RPMI8226 (cell line): ENCODE measurements at regions not wholly inside any gene's neighbourhood (a gene's known extent, or its start where the extent isn't known, plus 50 kb on each side); places are given as distances from the start of the nearest gene placed in this dataset.
"Not testable (repeated sequence)": the region's sequence is repeated elsewhere in the genome, so short reads cannot be mapped to it uniquely, and the experiment has no call there.

Source experiments
- DNase-seq: peaks from one replicate; pipeline ENCODE4 v3.0.0-alpha.2; 2015

DNA sequence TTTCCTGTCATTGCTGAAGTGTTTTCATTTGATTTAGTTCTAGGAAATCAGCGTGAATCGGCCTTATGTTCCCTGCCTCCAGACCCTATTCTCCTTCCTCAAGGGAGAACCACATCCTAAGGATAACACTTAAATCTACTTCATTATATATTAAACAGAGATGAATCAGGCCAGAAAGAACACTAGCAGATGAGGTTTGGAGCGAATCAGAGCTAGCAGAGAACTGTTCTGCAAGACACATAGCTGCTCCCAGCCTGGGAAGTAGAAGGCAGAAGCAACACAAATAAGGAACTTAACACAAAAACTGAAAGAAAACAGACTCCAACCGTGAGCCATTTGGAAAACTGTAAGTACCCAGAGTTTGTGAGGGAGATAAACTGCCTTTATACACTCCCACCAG is 718.2 kb downstream of the SEMA5A start:
- no peak for DNase-seq

DNA sequence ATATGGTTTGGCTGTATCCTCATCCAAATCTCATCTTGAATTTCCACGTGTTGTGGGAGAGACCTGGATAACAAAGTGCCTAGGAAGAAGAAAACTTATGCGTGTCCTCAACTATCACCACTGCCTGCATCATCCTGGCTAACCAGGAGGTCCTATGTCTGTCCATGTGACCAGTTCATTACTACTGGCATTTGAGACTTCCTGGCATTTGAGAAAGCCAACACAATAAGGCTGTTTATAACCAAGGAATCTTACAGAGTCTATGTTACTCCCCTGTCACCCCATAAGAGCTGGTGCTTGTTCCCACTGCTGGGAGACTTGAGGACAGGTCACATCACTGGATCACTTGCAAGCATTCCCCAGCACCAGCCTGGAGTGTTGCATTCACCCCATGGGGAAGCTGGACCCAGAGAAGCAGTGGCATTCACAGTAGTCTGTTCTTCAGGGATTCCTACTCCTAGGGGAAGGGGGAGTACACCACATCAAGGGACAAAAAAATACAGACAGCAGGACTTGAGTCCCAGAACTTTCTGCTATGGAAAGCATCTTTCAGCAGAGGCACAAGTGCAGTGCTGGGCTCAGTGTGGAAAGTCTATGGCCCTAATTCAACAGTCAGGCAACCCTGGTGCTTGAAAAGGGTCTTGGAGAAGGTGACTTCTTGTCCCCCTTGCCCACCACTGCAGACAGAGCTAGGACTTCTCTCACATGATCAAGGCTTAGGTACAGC is 717.1 kb downstream of the SEMA5A start:
- DNase-seq = no peak

DNA sequence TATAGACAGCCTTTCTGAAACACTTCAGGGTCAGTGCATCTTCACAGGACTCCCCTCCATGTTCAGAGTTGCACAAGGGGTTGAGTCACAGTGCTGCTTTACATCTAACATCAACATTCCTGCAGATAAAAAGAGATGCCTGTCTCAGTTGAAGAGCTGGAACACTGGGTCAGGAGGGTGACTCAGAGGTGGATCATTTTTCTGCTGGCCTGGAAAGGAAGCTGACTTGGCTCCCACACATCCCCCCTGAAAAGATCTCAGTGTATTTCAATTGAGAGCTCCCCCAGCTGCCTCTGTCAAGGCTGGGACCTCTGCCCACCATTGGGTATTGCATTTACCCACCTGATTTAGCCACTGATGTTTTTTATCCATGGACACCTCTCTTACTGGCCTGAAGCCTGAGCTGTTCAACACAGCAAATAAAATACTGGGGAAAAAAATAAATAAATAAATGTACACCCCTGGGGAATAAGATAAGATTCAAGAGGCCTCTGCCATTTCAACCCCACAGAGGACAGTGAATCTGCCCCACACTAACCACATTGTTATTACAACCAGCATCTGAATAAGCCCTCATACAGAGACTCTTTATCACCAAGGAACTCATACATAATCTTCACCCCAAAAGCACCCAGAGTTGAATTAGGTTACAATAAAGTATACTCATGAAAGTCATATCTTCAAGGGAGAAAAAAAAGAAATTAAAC is 716.4 kb downstream of the SEMA5A start:
- no peak for DNase-seq

DNA sequence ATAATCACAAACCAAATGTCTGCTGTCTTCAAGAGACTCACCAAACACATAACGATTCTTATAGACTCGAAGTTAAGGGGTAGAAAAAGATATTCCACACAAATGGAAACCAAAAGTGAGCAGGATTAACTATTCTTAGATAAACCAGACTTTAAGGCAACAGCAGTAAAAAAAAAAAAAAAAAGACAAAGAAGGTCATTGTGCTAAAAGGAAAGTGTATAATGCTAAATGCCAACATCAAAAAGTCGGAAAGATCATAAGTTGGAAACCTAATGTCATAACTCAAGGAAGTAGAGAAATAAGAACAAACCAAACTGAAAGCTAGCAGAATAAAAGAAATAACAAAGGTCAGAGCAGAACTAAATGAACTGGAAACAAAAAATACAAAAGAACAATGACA is 714.6 kb downstream of the SEMA5A start:
- DNase-seq = no peak

DNA sequence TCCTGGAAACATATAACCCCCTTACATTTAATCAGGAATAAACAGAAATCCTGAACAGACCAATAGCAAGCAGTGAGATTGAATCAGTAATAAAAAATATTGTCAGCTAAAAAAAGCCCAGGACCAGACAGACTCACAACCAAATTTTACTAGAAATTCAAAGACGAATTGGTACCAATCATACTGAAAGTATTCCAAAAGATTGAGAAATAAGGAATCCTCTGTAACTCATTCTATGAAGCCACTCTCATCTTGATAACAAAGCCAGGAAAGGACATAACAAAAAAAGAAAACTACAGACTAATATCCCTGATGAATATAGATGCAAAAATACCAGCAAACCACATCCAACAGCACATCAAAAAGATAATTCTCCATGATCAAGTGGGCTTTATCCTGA is 714.0 kb downstream of the SEMA5A start:
- no peak for DNase-seq

DNA sequence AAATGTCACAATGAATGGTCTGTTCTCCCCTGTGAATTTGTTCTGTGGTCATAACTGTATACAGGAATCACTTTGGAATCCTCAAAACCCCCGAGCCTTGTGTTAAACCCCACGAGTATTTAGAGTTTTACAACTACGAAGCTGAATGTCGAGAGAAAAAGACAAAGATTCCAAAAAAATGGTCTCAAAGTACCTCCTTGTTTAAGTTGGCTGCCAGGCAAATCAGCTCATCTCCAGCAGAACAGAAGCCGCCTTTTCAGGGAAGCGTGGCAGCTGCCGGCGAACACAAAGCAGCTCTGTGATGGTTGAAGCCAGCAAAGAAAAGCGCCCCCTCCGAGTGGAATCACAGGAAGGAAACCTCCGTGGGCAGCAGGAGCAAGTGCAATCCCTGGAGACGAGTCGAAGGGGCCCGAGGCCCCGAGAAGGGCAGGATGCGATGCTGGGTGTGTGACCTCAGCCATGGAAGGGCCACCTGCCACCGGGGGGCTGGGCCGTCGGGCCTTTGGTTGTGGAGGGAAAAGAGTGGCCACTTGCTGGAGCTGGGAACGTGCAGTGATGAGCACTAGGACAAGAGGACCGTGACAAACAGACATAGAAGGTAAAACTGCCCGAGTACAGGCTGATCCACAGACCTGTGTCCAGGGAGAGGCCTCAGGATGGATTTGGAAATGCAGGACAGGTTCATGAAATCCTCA is 706.4 kb downstream of the SEMA5A start:
- DNase-seq = no peak

DNA sequence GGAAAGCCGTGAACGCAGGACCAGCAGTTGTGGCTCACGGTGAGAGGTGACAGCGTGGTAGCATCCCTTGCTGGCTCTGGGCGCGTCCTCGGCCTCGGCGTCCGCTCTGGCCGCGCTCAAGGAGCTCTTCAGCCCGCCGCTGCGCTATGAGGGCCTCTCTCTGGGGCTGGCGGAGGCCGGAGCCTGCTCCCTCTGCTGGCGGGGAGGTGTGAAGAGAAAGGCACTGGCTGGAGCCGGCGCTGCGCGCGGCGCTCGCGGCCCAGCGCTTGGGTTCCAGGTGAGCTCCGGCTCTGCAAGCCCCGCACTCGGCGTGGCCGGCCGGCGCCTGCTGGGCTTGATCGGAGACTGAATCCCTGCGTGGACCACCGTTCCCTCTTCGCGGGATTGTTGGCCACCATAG is 705.6 kb downstream of the SEMA5A start:
- no peak for DNase-seq

DNA sequence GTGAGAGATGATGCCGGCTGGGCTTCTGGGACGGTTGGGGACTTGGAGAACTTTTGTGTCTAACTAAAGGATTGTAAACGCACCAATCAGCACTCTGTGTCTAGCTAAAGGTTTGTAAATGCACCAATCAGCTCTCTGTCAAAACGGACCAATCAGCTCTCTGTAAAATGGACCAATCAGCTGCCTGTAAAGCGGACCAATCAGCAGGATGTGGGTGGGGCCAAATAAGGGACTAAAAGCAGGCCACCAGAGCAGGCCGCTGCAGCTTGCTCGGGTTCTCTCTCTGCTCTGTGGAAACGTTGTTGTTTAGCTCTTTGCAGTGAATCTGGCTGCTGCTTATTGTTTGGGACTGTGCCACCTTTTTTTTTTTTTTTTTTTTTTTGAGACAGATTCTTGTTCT is 705.1 kb downstream of the SEMA5A start:
- DNase-seq = not testable (repeated sequence)

DNA sequence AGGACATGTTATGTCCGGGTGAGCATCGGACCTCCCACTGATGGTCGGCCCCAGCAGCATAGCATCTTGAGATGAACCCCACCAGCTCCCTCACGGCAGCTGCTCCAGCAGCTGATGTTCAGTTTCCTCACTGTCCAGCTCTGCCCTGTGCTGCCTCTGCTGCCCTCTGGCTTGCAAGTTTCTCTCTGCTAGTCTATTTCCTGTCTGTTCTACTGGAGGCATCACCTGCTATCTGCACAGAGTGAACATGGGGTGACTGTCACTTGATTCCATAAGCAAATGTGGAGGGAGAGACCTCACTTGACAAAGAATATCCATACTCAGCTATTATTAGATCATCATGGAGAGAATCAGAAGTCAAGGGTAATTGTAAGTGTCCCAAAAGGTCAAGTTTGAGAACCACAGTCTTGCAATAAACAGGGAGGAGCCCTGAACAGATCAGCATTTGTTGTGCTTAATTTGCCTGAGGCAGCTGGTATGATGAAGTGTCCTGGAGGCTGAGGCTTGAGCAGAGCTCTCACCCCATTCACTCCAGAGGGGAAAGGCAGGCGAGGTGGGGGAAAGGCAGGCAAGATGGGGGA is 702.8 kb downstream of the SEMA5A start:
- DNase-seq = no peak

DNA sequence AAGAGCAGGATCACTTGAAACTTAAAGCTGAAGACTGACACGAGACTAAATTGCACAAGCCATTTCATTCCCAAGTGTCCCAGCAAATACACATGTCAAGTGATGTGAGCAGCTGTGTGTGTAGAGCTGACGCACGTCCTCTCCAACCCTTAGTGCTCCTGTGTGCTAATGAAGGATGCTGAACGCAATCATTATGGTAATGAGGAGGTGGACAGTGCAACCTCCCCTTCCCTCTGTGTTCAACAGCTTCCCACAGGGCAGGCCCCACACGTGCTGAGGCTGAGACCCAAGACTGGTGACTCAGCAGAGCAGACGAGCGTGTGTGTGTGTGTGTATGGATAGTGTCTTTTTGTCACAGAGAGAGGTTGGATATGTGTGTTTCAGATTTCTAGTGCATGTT is 702.1 kb downstream of the SEMA5A start:
- no peak for DNase-seq

DNA sequence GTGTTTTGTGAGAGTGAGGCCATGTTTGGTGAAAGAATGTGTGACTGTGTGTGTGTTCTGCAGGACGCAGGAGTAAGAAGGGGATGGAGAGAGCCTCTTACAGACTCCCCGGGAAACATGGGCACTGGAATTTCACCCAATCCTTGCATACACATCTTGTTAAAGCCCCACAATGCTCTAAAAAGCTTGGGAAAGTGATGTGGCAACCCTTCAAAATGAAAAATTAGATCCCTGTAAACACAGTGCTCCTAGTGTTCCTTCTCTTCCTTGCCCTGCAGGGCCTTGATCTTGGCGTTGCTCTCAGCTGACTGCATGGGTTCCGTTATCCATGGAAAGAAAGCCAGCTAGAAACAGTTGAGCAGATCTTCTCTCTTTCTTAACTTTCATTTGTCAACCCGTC is 701.7 kb downstream of the SEMA5A start:
- DNase-seq = no peak

DNA sequence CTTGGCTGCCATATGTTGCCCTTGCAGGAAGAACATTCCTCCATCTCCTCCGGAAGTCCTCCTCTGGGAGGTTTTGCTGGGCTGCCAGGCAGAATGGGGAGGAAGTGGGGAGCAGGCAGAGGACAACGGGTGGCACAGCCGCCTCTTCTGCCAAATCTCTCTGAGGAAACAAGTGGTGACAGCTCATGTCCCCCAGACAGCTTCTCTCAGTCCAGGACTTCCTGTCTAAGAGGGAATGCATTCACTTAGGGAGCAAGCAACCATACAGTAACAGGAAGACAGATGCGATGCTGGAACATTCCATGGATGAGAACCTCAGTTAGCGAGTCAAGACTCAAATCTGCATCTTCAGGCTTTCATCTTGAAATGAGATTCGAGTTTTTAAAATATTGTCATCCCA is 701.0 kb downstream of the SEMA5A start:
- no peak for DNase-seq

DNA sequence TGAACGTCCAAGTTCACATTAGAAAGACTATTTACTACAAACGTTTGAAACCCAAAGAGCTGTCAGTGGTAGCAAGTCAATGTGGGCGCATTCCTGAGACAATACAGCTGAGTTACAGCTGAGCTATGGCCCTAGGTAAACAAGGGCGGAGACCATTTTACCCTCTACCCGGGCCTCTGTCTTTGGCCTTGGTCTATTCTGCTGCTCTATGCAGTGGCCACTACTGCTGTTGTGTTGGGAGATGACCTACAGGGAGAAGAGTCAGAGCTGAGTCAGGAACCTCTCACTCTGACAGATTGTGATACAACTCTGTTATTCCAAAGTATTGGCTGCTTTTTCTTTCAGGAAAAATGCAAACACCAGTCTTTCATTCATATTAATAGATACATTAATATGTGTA is 700.6 kb downstream of the SEMA5A start:
- DNase-seq = no peak

DNA sequence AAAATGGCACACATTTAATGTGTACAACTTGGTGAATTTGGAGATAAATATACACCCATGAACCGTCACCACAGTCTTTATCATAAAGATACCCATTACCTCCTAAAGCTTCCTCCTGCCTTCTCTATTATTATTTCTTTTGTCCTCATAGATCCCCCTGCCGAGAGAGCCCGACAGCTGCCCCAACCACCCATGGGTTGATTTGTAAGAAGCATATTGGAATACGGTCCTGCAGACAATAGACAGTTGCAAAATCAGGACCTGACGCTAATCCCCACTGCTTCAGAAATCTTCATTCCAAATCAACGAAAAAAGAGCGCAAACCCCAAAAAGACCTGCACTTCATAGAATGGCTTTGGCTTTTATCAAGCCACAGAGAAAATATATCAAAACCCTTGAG is 697.5 kb downstream of the SEMA5A start:
- DNase-seq = no peak

DNA sequence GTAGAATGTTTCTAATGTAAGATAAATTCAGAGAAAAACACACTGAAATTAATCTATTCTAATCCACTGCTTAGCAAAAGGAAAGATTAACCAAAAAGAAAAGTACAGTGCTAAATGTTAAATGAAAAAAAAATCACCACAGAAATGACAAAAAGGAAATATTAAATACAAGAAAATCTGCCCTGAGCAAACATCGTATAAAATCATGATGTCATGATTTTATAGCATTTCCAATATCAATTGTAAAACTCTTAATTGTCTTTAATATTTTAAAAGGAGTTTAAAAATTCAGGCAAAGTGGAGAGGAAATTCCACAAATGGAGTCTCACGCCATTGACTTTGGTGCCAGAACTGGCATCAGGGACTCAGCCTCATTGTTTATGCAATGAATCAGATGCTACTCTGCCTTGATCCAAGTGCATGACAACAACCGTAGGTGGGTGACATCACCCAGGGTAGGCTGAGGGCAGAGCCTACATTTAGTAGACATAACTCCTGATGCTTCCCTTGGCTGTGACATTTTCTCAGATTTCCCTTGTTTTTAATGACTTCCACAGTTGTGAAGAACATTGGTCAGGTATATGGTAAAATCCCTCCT is 696.8 kb downstream of the SEMA5A start:
- DNase-seq = no peak

DNA sequence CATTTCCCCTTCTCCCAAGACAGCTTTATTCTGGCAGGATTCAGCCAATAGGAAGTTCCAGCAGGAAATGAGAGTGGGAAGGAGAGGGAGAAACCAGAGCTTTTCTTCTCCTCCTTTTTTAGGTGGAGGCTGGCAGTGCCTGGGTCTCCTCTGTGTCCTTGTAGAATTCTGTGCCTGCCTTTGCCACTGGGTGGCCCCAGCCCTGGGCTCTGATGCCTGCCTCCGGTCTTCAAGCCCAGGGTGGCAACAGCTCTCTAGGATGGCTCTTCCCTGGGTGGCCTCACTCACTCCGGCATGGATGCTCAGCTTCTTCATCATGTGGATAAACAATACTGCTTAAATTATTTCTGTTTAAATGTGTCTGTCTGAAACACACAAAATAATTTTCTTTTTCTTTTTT is 694.8 kb downstream of the SEMA5A start:
- no peak for DNase-seq

DNA sequence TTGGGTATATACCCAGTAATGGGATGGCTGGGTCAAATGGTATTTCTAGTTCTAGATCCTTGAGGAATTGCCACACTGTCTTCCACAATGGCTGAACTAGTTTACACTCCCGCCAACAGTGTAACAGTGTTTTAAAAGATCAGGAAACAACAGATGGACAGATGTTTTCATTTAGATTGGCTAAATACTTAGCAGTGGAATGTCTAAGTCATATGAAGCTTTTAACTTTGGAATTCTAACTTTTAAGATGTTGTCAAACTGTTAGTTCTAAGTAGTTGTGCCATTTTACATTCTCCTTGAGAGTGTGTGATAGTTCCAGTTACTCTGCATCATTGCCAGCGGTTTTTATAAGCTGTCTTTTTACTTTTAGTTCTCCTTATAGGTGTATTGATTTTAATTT is 688.8 kb downstream of the SEMA5A start:
- DNase-seq = no peak

DNA sequence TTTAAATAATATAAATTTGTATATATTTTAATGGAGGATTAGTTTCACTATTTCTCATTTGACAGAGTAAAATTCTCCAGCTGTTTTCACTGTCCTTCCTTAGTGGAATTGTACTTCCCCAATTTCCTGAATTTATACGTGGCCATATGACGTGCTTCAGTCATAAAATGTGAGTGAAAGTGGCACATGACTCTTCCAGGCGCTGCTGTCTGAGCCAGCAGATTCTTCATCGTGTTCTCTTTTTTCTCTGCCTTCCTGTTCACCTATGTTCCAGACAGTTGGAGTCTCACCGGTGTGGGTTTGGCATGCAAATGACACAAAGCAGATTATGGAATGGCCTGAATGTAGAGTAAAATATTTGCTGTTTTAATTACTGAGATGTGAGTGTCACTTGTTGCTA is 684.1 kb downstream of the SEMA5A start:
- DNase-seq = no peak

DNA sequence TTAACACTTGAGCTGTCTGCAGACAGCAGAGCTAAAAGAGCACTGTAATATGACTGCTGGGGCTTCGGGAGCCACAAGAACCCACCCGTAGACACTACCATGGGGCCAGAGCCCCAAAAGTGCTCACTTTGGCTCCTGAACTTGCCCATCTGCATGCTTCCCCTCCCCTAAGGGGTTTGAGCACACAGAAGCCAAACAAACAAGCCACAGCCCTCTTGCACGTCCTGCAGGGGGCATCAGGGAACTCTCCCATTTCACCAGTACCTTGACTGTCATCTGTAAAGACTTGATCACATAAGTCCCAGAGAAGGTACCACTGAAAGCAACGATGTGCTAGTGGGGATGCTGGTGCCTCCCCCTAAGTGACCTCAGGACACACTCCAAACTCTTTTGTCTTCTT is 681.8 kb downstream of the SEMA5A start:
- peak; percentile 4 for DNase-seq

DNA sequence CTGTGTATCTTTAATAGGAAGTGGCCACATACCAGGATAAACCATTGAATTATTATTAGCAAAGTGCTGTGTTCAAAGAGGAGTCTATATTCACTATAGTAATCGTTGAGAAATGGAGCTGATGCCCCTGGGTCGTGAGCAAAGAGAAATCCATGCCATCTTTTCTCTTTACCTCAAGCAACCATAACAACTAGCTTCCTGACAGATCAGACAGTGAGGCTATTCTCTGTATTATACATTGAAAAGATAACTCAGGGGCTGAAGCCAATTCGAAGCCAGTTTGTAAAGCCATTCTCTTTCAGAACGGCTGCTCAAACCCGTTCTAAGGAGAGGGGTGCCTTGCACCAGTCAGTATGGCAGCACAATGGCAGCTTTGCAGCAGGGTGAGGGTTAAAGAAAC is 680.6 kb downstream of the SEMA5A start:
- DNase-seq = no peak

DNA sequence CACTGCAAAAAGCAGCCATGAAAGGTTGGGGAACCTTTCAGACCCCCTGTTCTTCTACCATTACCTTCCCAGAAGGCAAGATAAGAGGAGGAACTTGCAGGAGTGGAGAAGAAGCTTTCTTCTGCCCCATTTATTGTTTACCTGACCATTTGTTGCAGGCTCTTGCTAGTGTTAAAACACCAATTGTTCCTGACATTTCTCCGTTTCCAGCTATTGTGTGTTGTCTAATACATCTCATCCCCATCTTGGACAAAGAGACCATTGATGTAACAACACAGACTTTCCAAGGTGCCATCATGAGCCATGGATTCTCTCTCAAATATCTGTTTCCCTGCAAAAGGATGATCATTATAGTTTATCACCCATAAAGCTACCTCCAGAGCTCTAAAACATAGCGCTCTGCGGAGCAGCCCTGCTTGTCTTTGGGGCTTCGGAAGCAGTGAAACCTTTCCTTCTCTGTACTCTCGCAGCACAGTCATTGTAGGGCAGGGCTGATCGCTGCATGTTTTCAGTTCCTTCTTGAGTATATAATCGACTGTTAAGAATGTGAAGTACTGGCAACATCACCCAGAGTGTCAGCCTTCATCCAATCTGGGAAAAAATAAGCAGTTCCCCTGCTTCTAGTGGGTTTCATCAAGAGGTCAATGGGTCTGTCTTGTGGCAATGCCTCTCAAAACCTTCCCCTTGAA is 680.0 kb downstream of the SEMA5A start:
- DNase-seq = no peak

DNA sequence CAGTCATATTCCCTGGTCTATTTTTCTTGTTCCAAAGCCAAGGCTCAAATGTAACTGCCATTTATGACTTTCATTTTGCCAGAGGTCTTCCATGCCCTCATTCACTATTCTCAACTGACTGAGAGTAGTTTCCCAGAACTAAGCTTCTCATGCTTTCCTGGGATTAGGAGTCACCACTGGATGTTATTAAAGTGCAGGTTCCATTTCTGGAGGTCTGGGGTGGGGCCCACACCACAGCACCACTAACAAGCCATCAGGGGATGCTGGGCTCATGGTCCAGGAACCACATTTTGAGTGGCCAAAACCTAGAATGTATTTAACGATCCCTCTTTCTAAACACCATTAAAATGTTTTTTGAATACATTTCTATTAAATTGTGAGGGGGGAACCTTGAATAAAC is 677.6 kb downstream of the SEMA5A start:
- no peak for DNase-seq

DNA sequence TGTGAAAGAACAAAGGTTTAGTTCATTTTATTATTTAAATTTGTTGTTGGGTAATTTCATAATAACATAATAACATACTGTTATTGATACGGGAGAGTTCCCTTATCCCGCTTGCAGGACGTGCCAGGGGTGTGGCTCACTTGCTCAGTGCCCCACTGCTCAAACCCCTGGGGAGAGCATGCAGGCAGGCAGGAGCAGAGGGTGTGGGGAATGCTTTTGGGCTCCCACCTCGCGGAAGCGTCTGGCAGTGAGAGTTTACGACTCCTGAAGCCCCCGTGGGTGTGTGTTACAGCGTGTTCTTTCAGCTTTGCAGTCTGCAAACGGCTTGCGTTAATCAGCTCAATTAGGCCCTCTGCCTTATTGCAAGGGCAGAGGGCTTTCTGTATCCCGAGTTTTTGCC is 675.9 kb downstream of the SEMA5A start:
- no peak for DNase-seq
